WTC11 (cell line): ENCODE measurements at regions not wholly inside any gene's neighbourhood (a gene's known extent, or its start where the extent isn't known, plus 50 kb on each side); places are given as distances from the start of the nearest gene placed in this dataset.

Experiments used
- ATAC-seq: fragments of 200-7000 bp; cut with Tn5 transposase; 2 replicates; pipeline ENCODE4 v1.10.0; 2021; ENCODE audit warnings: mild to moderate bottlenecking, moderate library complexity
- CTCF ChIA-PET: fragments of 300-600 bp; sonication (Branson Sonifier 250); formaldehyde crosslinking; loops from one replicate; lab custom pipeline; 2021; ENCODE audit warnings: antibody characterized with exemption; lab: Charles Lee
- POLR2A ChIA-PET: fragments of 350-600 bp; sonication (Branson Sonifier 250); formaldehyde crosslinking; loops from one replicate; lab custom pipeline; 2021; ENCODE audit warnings: antibody characterized with exemption; lab: Charles Lee
- DNase-seq: peaks from one replicate; pipeline ENCODE4 v3.0.0; 2021; ENCODE audit warnings: low spot score
- H3K27ac Mint-ChIP-seq: 2 replicates; pipeline ENCODE4 v1.8.0; 2021; ENCODE audit warnings: mixed read lengths
- H3K27me3 Mint-ChIP-seq: 2 replicates; pipeline ENCODE4 v1.8.0; 2021; ENCODE audit warnings: low read depth, mild to moderate bottlenecking, moderate library complexity, mixed read lengths
- H3K36me3 Mint-ChIP-seq: 2 replicates; pipeline ENCODE4 v1.8.0; 2021; ENCODE audit warnings: mixed read lengths
- H3K4me1 Mint-ChIP-seq: 2 replicates; pipeline ENCODE4 v1.8.0; 2022; ENCODE audit warnings: mixed read lengths
- H3K4me3 Mint-ChIP-seq: 2 replicates; pipeline ENCODE4 v1.8.0; 2021; ENCODE audit warnings: mild to moderate bottlenecking, moderate library complexity, mixed read lengths
- H3K9me3 Mint-ChIP-seq: 2 replicates; pipeline ENCODE4 v1.8.0; 2021; ENCODE audit warnings: mixed read lengths
- ATF6 ChIP-seq: sonication (generic); formaldehyde crosslinking; IDR thresholded peaks from 2 replicates; pipeline ENCODE4 v1.8.1; 2023; ENCODE audit warnings: mild to moderate bottlenecking, missing genetic modification reagents
- E2F5 ChIP-seq: sonication (generic); formaldehyde crosslinking; IDR thresholded peaks from 2 replicates; pipeline ENCODE4 v1.8.1; 2022; ENCODE audit warnings: mild to moderate bottlenecking, moderate library complexity, missing genetic modification reagents
- ELF4 ChIP-seq: sonication (generic); formaldehyde crosslinking; IDR thresholded peaks from 2 replicates; pipeline ENCODE4 v1.8.1; 2022; ENCODE audit warnings: low read depth, mild to moderate bottlenecking, moderate library complexity, missing genetic modification reagents
- EMX1 ChIP-seq: fragments of 250-450 bp; sonication (Bioruptor Pico); IDR thresholded peaks from 2 replicates; pipeline ENCODE4 v1.8.0; 2021; ENCODE audit warnings: mild to moderate bottlenecking
- GRHL2 ChIP-seq: fragments of 250-450 bp; sonication (Bioruptor Pico); IDR thresholded peaks from 2 replicates; pipeline ENCODE4 v1.8.0; 2022; ENCODE audit warnings: mild to moderate bottlenecking, moderate library complexity; ENCODE audit not compliant: insufficient replicate concordance, severe bottlenecking
- IRF2 ChIP-seq: sonication (generic); formaldehyde crosslinking; IDR thresholded peaks from 2 replicates; pipeline ENCODE4 v1.8.0; 2022; ENCODE audit warnings: low read depth, missing genetic modification reagents, borderline replicate concordance
- JUN ChIP-seq: sonication (generic); formaldehyde crosslinking; IDR thresholded peaks from 2 replicates; pipeline ENCODE4 v1.8.0; 2023; ENCODE audit warnings: mild to moderate bottlenecking, missing genetic modification reagents
- KAT7 ChIP-seq: sonication (generic); formaldehyde crosslinking; IDR thresholded peaks from 2 replicates; pipeline ENCODE4 v1.8.1; 2023; ENCODE audit warnings: missing genetic modification reagents, mild to moderate bottlenecking, borderline replicate concordance
- ZNF121 ChIP-seq: sonication (generic); formaldehyde crosslinking; IDR thresholded peaks from 2 replicates; pipeline ENCODE4 v1.8.0; 2023; ENCODE audit warnings: missing genetic modification reagents
- ZNF138 ChIP-seq: sonication (generic); formaldehyde crosslinking; conservative IDR thresholded peaks from 2 replicates; pipeline ENCODE4 v1.8.1; 2022; ENCODE audit warnings: mild to moderate bottlenecking, moderate library complexity, missing genetic modification reagents
- ZNF317 ChIP-seq: sonication (generic); formaldehyde crosslinking; IDR thresholded peaks from 2 replicates; pipeline ENCODE4 v1.8.1; 2023; ENCODE audit warnings: low read depth, mild to moderate bottlenecking, moderate library complexity, missing genetic modification reagents, borderline replicate concordance
- ZNF532 ChIP-seq: fragments of 250-450 bp; sonication (Bioruptor Pico); IDR thresholded peaks from 2 replicates; pipeline ENCODE4 v1.9.0; 2021; ENCODE audit warnings: mild to moderate bottlenecking, borderline replicate concordance
- ZSCAN18 ChIP-seq: fragments of 250-450 bp; sonication (Bioruptor Pico); IDR thresholded peaks from 2 replicates; pipeline ENCODE4 v2.1.2; 2022; ENCODE audit warnings: mild to moderate bottlenecking, moderate library complexity
- TF ChIP-seq, protein P1 (sequence below): sonication (generic); formaldehyde crosslinking; IDR thresholded peaks from 2 replicates; pipeline ENCODE4 v1.8.1; 2022; ENCODE audit warnings: mild to moderate bottlenecking, missing genetic modification reagents, moderate library complexity, borderline replicate concordance

DNA sequence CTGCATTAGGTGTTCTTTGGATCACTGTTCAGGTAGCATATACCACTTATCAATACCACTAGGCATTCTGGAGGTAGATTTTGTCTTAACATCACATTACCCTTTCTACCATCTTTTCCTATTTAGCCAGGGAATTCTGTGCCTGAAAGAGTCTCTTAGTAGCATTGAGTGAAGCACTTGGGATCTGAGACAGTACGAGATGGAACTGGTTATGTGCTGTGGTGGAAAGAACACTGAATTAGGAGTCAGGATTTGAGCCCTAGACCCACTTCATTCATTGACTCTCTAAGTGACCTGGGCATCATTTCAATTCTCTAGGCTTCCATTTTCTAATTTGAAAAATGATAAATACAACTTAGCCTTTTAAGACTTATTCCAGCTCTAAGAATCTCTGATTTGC, 291.1 kb downstream of the DMAC1 start:
- TF ChIP-seq IRF2 (CRISPR knock-in tag) (no peak), GRHL2 (no peak), EMX1 (CRISPR knock-in tag) (no peak), ZNF317 (CRISPR knock-in tag) (no peak), KAT7 (no peak), ATF6 (CRISPR knock-in tag) (no peak), ZSCAN18 (CRISPR knock-in tag) (no peak), ELF4 (CRISPR knock-in tag) (no peak), ZNF532 (no peak), ZNF121 (no peak), ZNF138 (CRISPR knock-in tag) (no peak), JUN (no peak)
- TF ChIP-seq, protein P1, sequence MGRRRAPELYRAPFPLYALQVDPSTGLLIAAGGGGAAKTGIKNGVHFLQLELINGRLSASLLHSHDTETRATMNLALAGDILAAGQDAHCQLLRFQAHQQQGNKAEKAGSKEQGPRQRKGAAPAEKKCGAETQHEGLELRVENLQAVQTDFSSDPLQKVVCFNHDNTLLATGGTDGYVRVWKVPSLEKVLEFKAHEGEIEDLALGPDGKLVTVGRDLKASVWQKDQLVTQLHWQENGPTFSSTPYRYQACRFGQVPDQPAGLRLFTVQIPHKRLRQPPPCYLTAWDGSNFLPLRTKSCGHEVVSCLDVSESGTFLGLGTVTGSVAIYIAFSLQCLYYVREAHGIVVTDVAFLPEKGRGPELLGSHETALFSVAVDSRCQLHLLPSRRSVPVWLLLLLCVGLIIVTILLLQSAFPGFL (CRISPR knock-in tag): no peak
- H3K4me3 Mint-ChIP-seq: no peak overlapping the region
- H3K36me3 Mint-ChIP-seq: no peaks in the 10 kb centered on the region
- peaks cover 9% of the 10 kb centered on the region for H3K9me3 Mint-ChIP-seq
- ChIA-PET CTCF (no interaction called here), POLR2A (no interaction called here)
- no peaks in the 10 kb centered on the region for H3K4me1 Mint-ChIP-seq
- H3K27me3 Mint-ChIP-seq: no peaks in the 10 kb centered on the region
- H3K27ac Mint-ChIP-seq: no peak overlapping the region
- DNase-seq: no peak
- no peak for ATAC-seq

DNA sequence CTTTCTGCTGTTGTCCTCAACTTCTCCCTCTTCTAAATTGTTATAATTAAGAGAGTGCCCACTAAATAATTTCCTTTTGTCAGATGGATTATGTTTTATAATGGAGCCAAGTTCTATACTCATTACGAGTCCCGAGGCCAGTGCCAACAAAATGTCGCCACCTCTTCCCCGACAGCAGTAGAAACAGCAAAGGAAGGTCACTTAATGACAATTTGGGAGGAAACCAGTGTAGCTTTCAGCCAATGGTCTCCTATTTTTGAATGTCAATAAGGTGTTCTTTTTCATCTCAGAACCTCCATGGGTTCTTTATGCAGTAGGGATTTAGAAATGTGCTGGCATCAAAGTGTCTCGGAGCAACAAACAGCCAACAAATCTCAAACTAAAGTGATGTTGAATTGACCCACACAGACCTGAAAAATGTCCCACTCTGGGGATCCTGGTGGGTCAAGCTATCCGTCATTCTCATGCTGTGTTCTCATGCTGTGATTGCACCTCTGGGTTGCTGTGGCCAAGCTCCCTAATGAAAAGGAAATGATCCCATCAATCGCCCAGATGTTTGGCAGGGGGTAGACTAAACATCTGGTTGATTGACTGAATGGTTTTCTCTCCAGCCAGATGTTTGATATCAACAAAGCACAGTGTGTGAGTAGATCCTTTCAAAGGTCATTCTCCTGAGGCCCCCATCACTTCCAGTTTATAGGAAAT, 291.9 kb downstream of the DMAC1 start:
- no peaks in the 10 kb centered on the region; the same call in 1 of the 2 replicates for H3K27me3 Mint-ChIP-seq
- H3K4me3 Mint-ChIP-seq: no peak overlapping the region
- CTCF ChIA-PET: no interaction called here
- POLR2A ChIA-PET: no interaction called here
- H3K27ac Mint-ChIP-seq: no peak overlapping the region
- no peak for TF ChIP-seq E2F5
- H3K4me1 Mint-ChIP-seq: no peaks in the 10 kb centered on the region
- no peaks in the 10 kb centered on the region for H3K36me3 Mint-ChIP-seq
- H3K9me3 Mint-ChIP-seq: peaks cover 10% of the 10 kb centered on the region
- DNase-seq: no peak
- no peak for ATAC-seq
